Right lobe of liver (tissue), 4 donors: ENCODE measurements at regions not wholly inside any gene's neighbourhood (a gene's known extent, or its start where the extent isn't known, plus 50 kb on each side); places are given as distances from the start of the nearest gene placed in this dataset.

Source experiments
- CTCF ChIP-seq, 4 donors: fragments of 200-600 bp in 3 of 4; fragments of 450-650 bp in 1 of 4; IDR thresholded peaks; one replicate each; pipeline versions ENCODE4 v1.5.1 to v1.8.0; 2016 to 2022; ENCODE audit warnings: antibody characterized with exemption in 4 of 4, mild to moderate bottlenecking in 2 of 4
- POLR2A ChIP-seq: fragments of 450-650 bp; IDR thresholded peaks from one replicate; pipeline ENCODE4 v1.6.1; 2017; ENCODE audit warnings: antibody characterized with exemption, mild to moderate bottlenecking
- donor health status: DM: no; HTN: no; CAD: no.
- donor health status: DM: no; HTN: no; CAD: no.
- donor health status: DM: no; HTN: yes; CAD: no.

- TF ChIP-seq CTCF (IDR thresholded peaks at IDR 0.05) (no peak), POLR2A (no peak)
Observed at GRCh38 chr6:144649085-144649484, 363.9 kb downstream of the UTRN start.
